ENCODE measurements at regions not wholly inside any gene's neighbourhood (a gene's known extent, or its start where the extent isn't known, plus 50 kb on each side); places are given as distances from the start of the nearest gene placed in this dataset.
A peak's percentile ranks its signal among the peaks of the same experiment; 100 is the strongest.

DNA sequence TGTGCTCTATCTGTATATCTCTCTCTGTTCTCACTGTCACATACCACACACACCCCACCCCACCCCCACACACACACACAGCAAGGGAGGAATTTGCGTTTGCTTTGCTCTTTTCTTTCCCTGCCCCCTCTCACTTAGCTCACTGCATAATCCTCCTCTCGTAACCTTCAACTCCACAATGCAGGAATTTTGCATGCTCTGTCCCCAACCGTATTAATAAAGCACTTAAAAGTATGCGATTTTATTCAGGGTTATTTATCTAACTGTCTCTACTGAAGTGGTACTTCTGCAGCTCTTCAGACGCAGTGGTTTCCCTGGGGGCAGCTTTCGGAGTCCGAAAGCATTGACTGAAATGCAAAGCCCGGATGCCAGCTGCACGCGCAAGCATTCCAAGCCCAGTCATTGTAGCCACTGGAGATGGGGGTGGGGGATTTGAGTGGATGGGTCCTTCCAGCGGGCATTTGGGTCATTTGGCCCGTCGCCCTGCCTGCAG lies 105.4 kb upstream of the RBFOX1 start:
- Histone ChIP-seq H3K4me1 (replicated peaks in 1 of 2) (peaks cover 0 to 21% of the 10 kb centered on the region in 2 donors), H3K27ac (no peak overlapping the region), H3K4me3 (no peak overlapping the region)
- in situ Hi-C loops (cut with MboI; ENCODE audit: low pct_unique_long_range_greater_than_20kb in 2 of 9, low sequenced_read_pairs in 9 of 9, unreplicated experiment in 9 of 9) = no loop called here
- 0 to 60% (median 7%) methylated on average over 1 to 4 of the region's 13 CpGs; no CpG with 5 or more reads in 5 of the 10 experiments for WGBS, 10 experiments
- ATAC-seq (replicated peaks in 6 of 8) = peak in 3 of 8 experiments; percentile 25 to 62 (median 52)

GRCh38 chr16:7221157-7221556 lies 111.5 kb upstream of the RBFOX1 start:
- Histone ChIP-seq H3K4me1 (replicated peaks in 1 of 2) (peaks cover 0 to 13% of the 10 kb centered on the region in 2 donors), H3K4me3 (no peak overlapping the region), H3K27ac (no peak overlapping the region)
- 7 to 100% (median 69%) methylated on average over 1 to 3 of the region's 3 CpGs for WGBS, 10 experiments
- no peak for ATAC-seq (replicated peaks in 6 of 8)
- in situ Hi-C loops (cut with MboI; ENCODE audit: low pct_unique_long_range_greater_than_20kb in 2 of 9, low sequenced_read_pairs in 9 of 9, unreplicated experiment in 9 of 9) = no loop called here

GRCh38 chr16:7218936-7219335 lies 113.7 kb upstream of the RBFOX1 start:
- ATAC-seq (replicated peaks in 6 of 8) = peak in 3 of 8 experiments; percentile 47 to 67 (median 60)
- 0 to 69% (median 8%) methylated on average over 2 to 4 of the region's 4 CpGs; no CpG with 5 or more reads in 3 of the 10 experiments for WGBS, 10 experiments
- Histone ChIP-seq H3K27ac (no peak overlapping the region), H3K4me1 (replicated peaks in 1 of 2) (peaks cover 0 to 18% of the 10 kb centered on the region in 2 donors), H3K4me3 (no peak overlapping the region)
- in situ Hi-C loops (cut with MboI; ENCODE audit: low pct_unique_long_range_greater_than_20kb in 2 of 9, low sequenced_read_pairs in 9 of 9, unreplicated experiment in 9 of 9) = no loop called here

DNA sequence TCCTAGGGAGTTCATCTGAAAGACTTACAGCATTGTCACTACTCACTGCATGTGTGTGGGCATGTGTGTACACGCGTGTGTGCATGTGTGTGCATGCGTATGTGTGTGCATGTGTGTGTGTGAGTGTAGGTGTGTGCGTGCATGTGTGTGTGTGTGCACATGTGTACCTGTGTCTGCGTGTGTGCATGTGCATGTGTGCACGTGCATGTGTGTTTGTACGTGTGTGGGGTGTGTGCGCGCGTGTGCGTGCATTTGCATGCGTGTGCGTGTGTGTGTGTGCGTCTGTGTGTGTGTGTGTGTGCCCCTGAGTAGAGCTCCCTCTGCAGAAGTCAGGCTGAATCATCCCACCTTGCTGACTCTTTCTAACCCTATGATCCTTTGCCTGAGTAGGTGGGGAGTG lies 114.8 kb upstream of the RBFOX1 start:
- Histone ChIP-seq H3K4me1 (replicated peaks in 1 of 2) (peaks cover 0 to 23% of the 10 kb centered on the region in 2 donors), H3K27ac (no peak overlapping the region), H3K4me3 (no peak overlapping the region)
- WGBS, 10 experiments = 20 to 100% (median 87%) methylated on average over 1 to 11 of the region's 14 CpGs; no CpG with 5 or more reads in 5 of the 10 experiments
- ATAC-seq (replicated peaks in 6 of 8) = no peak
- in situ Hi-C loops (cut with MboI; ENCODE audit: low pct_unique_long_range_greater_than_20kb in 2 of 9, low sequenced_read_pairs in 9 of 9, unreplicated experiment in 9 of 9) = no loop called here

- in situ Hi-C loops (cut with MboI; ENCODE audit: low pct_unique_long_range_greater_than_20kb in 2 of 9, low sequenced_read_pairs in 9 of 9, unreplicated experiment in 9 of 9) = no loop called here
- no peak for ATAC-seq (replicated peaks in 6 of 8)
- H3K27ac ChIP-seq = no peak overlapping the region
- H3K4me1 ChIP-seq (replicated peaks in 1 of 2) = peaks cover 0 to 23% of the 10 kb centered on the region in 2 donors
- no peak overlapping the region for H3K4me3 ChIP-seq
Observed at GRCh38 chr16:7216719-7217118, 115.9 kb upstream of the RBFOX1 start.

GRCh38 chr16:7211781-7212180 lies 120.9 kb upstream of the RBFOX1 start:
- no peak overlapping the region for H3K27ac ChIP-seq
- in situ Hi-C loops (cut with MboI; ENCODE audit: low pct_unique_long_range_greater_than_20kb in 2 of 9, low sequenced_read_pairs in 9 of 9, unreplicated experiment in 9 of 9) = no loop called here
- 5 to 93% (median 57%) methylated on average over 2 to 7 of the region's 9 CpGs; no CpG with 5 or more reads in 2 of the 10 experiments for WGBS, 10 experiments
- peaks cover 0 to 13% of the 10 kb centered on the region in 2 donors for H3K4me1 ChIP-seq (replicated peaks in 1 of 2)
- ATAC-seq (replicated peaks in 6 of 8) = no peak
- no peak overlapping the region for H3K4me3 ChIP-seq

- Histone ChIP-seq H3K27ac (no peak overlapping the region), H3K4me1 (replicated peaks in 1 of 2) (peaks cover 0 to 13% of the 10 kb centered on the region in 2 donors), H3K4me3 (no peak overlapping the region)
- 15 to 100% (median 70%) methylated on average over 1 to 3 of the region's 3 CpGs; no CpG with 5 or more reads in 1 of the 10 experiments for WGBS, 10 experiments
- in situ Hi-C loops (cut with MboI; ENCODE audit: low pct_unique_long_range_greater_than_20kb in 2 of 9, low sequenced_read_pairs in 9 of 9, unreplicated experiment in 9 of 9) = no loop called here
- peak in 1 of 8 experiments; percentile 70 for ATAC-seq (replicated peaks in 6 of 8)
Observed at GRCh38 chr16:7209598-7209997, 123.0 kb upstream of the RBFOX1 start.

- no peak for ATAC-seq (replicated peaks in 6 of 8)
- Histone ChIP-seq H3K4me3 (no peak overlapping the region), H3K4me1 (replicated peaks in 1 of 2) (peaks cover 0 to 2% of the 10 kb centered on the region in 2 donors), H3K27ac (no peak overlapping the region)
- 0 to 88% (median 50%) methylated on average over 1 to 4 of the region's 4 CpGs; no CpG with 5 or more reads in 3 of the 10 experiments for WGBS, 10 experiments
- in situ Hi-C loops (cut with MboI; ENCODE audit: low pct_unique_long_range_greater_than_20kb in 2 of 9, low sequenced_read_pairs in 9 of 9, unreplicated experiment in 9 of 9) = no loop called here
Observed at GRCh38 chr16:7206469-7206868, 126.2 kb upstream of the RBFOX1 start.

DNA sequence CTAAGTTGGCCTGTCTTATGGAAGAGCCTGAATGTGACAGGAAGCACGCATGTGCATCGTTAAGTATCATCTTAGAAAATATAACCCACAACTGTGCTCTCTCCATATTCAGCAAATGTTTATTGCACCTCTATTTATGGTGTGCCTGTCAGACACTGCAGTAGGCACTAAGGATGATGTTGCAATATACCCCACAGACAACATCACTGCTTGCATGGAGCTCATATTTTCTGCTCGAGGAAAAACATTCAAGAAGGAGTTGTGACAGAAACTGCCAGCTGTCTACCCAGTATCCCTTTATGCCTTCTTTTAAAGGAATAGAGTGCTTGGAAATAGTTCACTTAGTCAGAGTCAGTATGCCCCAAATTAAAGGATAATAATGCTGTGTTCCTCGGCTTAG lies 132.3 kb upstream of the RBFOX1 start:
- 0 to 94% (median 27%) methylated on average over 1 to 4 of the region's 4 CpGs for WGBS, 10 experiments
- in situ Hi-C loops (cut with MboI; ENCODE audit: low pct_unique_long_range_greater_than_20kb in 2 of 9, low sequenced_read_pairs in 9 of 9, unreplicated experiment in 9 of 9) = no loop called here
- no peak for ATAC-seq (replicated peaks in 6 of 8)
- no peak overlapping the region for H3K4me3 ChIP-seq
- no peak overlapping the region for H3K27ac ChIP-seq
- peaks cover 0 to 9% of the 10 kb centered on the region in 2 donors for H3K4me1 ChIP-seq (replicated peaks in 1 of 2)

- Histone ChIP-seq H3K4me3 (no peak overlapping the region), H3K4me1 (replicated peaks in 1 of 2) (peaks cover 0 to 15% of the 10 kb centered on the region in 2 donors), H3K27ac (no peak overlapping the region)
- peak in 1 of 8 experiments; percentile 55 for ATAC-seq (replicated peaks in 6 of 8)
- in situ Hi-C loops (cut with MboI; ENCODE audit: low pct_unique_long_range_greater_than_20kb in 2 of 9, low sequenced_read_pairs in 9 of 9, unreplicated experiment in 9 of 9) = no loop called here
- WGBS, 10 experiments = 0 to 69% (median 0%) methylated on average over 1 to 4 of the region's 4 CpGs; no CpG with 5 or more reads in 1 of the 10 experiments
Observed at GRCh38 chr16:7185689-7186088, 147.0 kb upstream of the RBFOX1 start.

GRCh38 chr16:7185165-7185564 lies 147.5 kb upstream of the RBFOX1 start:
- ATAC-seq (replicated peaks in 6 of 8) = peak in 3 of 8 experiments; percentile 31 to 42 (median 35)
- Histone ChIP-seq H3K4me1 (replicated peaks in 1 of 2) (peaks cover 0 to 13% of the 10 kb centered on the region in 2 donors), H3K27ac (no peak overlapping the region), H3K4me3 (no peak overlapping the region)
- 0 to 67% (median 10%) methylated on average over 1 to 3 of the region's 3 CpGs; no CpG with 5 or more reads in 1 of the 10 experiments for WGBS, 10 experiments
- in situ Hi-C loops (cut with MboI; ENCODE audit: low pct_unique_long_range_greater_than_20kb in 2 of 9, low sequenced_read_pairs in 9 of 9, unreplicated experiment in 9 of 9) = no loop called here

DNA sequence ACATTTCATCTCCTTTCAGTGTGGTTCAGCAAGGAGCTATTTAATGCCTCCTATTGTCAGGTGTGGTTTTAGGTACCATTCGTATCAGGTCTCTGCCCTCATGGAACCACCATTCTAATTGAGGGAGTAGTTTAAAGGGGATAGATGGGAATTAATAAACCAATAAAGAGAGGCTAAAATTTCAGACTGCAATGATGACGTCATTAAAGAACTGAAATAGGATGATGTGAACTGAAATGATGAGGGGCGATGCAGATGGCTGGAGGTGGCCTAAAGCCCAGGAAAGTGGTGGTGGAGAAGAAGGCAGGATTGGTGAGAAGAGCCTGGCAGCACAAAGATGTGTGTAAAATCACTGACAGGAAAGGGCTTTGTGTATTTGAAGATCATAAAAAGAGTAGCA lies 148.9 kb upstream of the RBFOX1 start:
- in situ Hi-C loops (cut with MboI; ENCODE audit: low pct_unique_long_range_greater_than_20kb in 2 of 9, low sequenced_read_pairs in 9 of 9, unreplicated experiment in 9 of 9) = no loop called here
- 0 to 72% (median 37%) methylated on average over 1 to 3 of the region's 3 CpGs; no CpG with 5 or more reads in 2 of the 10 experiments for WGBS, 10 experiments
- Histone ChIP-seq H3K27ac (no peak overlapping the region), H3K4me1 (replicated peaks in 1 of 2) (peaks cover 0 to 13% of the 10 kb centered on the region in 2 donors), H3K4me3 (no peak overlapping the region)
- no peak for ATAC-seq (replicated peaks in 6 of 8)

GRCh38 chr16:7182510-7183109 lies 150.0 kb upstream of the RBFOX1 start:
- no peak for ATAC-seq (replicated peaks in 6 of 8)
- WGBS, 10 experiments = 14 to 76% (median 33%) methylated on average over 3 of the region's 3 CpGs; no CpG with 5 or more reads in 2 of the 10 experiments
- in situ Hi-C loops (cut with MboI; ENCODE audit: low pct_unique_long_range_greater_than_20kb in 2 of 9, low sequenced_read_pairs in 9 of 9, unreplicated experiment in 9 of 9) = no loop called here
- Histone ChIP-seq H3K27ac (no peak overlapping the region), H3K4me1 (replicated peaks in 1 of 2) (peaks cover 0 to 13% of the 10 kb centered on the region in 2 donors), H3K4me3 (no peak overlapping the region)

DNA sequence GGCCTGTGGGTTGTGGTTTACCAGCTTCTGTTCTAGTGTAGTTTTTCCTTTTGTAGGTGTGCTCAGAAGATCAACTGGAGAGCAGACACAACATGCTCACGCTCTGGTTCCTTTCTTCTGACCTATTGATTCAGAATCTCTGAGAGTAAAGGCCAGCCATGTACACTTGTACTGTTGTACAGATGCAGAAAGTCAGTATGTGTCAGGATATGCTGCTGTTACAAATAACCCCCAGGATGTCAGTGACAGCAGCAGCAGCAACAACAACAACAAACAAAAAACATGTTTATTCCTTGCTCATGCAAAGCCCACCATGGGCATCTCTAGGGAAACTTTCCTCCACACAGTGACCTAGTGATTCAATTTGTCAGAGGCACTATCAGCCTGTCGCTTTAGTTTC lies 154.8 kb upstream of the RBFOX1 start:
- no peak for ATAC-seq (replicated peaks in 6 of 8)
- in situ Hi-C loops (cut with MboI; ENCODE audit: low pct_unique_long_range_greater_than_20kb in 2 of 9, low sequenced_read_pairs in 9 of 9, unreplicated experiment in 9 of 9) = no loop called here
- Histone ChIP-seq H3K27ac (no peak overlapping the region), H3K4me3 (no peak overlapping the region), H3K4me1 (replicated peaks in 1 of 2) (no peaks in the 10 kb centered on the region)
- 0 to 100% (median 11%) methylated on average over 1 to 2 of the region's 2 CpGs; no CpG with 5 or more reads in 1 of the 10 experiments for WGBS, 10 experiments

All from motor neuron (in vitro differentiated cells).